ENCODE measurements at regions not wholly inside any gene's neighbourhood (a gene's known extent, or its start where the extent isn't known, plus 50 kb on each side); places are given as distances from the start of the nearest gene placed in this dataset.

DNA sequence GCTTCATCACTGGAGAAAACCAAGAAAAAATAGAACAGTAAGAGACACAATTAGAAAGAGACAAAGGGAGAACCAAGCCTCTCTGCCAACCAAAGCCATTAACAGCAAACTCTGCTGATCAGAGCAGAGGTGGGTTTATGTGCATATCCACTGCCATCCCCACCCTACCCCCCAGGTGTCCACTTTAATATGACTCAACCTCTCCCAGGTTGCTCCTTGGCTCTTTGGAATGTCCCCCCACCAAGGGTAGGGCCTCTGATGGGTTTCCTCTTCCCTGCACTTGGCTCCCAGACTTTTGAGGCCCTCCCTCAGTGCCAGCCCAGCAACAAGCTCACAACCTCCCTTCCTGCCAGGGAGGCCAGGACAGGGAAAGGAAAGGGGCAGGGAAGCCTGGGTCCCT lies 104.8 kb downstream of the DMRTA2 start:
- TF ChIP-seq, protein P1, sequence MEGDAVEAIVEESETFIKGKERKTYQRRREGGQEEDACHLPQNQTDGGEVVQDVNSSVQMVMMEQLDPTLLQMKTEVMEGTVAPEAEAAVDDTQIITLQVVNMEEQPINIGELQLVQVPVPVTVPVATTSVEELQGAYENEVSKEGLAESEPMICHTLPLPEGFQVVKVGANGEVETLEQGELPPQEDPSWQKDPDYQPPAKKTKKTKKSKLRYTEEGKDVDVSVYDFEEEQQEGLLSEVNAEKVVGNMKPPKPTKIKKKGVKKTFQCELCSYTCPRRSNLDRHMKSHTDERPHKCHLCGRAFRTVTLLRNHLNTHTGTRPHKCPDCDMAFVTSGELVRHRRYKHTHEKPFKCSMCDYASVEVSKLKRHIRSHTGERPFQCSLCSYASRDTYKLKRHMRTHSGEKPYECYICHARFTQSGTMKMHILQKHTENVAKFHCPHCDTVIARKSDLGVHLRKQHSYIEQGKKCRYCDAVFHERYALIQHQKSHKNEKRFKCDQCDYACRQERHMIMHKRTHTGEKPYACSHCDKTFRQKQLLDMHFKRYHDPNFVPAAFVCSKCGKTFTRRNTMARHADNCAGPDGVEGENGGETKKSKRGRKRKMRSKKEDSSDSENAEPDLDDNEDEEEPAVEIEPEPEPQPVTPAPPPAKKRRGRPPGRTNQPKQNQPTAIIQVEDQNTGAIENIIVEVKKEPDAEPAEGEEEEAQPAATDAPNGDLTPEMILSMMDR (IDR thresholded peaks at IDR 0.05), result no peak
- no peak for TF ChIP-seq POLR2A (IDR thresholded peaks at IDR 0.05)
